ENCODE measurements at regions not wholly inside any gene's neighbourhood (a gene's known extent, or its start where the extent isn't known, plus 50 kb on each side); places are given as distances from the start of the nearest gene placed in this dataset.

DNA sequence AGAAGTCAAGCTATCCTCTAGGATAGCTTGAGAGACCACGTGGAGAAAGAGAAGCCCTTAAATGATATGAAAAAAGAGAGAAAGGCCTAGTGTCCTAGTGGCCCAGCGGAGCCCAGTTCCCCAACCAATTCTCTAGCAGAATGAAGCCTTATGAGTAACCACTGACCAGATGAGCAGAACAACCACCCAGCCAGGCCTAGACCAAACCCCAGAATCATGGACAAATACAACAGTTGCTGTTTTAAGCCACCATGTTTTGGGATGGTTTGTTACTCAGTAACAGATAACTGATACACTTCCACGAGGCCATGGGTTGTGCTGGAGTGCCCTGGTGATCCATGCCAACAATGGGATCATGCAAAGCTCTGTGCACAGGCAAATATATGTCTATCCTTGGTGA, 377.1 kb downstream of the SOX9 start:
- DNase-seq (ENCODE audit: low read depth in 2 of 2) = no peak

DNA sequence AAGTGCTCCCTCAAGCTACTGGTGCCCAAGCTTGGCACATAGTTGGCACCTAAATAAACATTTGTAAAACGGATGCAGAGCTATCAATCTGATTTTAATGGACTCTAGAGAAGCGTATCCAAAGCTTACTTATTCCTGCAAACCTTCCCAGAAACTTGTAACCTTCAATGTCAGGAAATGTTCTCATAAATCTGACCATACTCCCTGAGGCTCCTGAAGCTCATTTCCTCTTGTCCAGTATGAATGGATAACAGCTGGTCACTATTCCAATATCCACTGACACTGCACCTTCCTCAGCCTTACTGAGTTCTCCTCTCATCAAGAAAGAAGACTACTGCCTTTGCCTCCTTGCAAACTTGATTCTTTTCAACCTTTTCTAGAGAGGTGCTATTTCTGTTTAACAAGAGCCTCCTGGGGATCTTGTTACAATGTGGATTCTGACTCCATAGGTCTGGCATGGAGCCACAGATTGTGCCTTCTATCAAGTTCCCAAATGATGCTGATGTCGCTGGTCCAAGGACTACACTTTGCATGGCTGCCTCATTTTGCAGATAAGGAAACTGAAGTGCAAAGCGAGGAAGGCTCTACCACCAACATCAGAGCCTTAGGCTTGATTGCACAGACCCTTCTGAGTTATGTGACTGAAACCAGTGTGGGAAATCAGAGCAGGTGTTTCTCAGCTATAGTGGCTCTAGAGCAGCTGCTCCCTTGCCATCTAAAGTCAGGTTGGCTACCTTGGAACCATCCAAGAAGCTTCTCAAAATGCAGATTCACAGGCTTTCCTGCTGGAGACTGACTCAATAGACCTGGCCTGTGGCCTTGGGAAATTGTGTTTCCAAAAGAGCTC, 377.8 kb downstream of the SOX9 start:
- no peak for DNase-seq (ENCODE audit: low read depth in 2 of 2)

- DNase-seq (ENCODE audit: low read depth in 2 of 2) = no peak
Measured at GRCh38 chr17:72501404-72502370, 380.9 kb downstream of the SOX9 start.

DNA sequence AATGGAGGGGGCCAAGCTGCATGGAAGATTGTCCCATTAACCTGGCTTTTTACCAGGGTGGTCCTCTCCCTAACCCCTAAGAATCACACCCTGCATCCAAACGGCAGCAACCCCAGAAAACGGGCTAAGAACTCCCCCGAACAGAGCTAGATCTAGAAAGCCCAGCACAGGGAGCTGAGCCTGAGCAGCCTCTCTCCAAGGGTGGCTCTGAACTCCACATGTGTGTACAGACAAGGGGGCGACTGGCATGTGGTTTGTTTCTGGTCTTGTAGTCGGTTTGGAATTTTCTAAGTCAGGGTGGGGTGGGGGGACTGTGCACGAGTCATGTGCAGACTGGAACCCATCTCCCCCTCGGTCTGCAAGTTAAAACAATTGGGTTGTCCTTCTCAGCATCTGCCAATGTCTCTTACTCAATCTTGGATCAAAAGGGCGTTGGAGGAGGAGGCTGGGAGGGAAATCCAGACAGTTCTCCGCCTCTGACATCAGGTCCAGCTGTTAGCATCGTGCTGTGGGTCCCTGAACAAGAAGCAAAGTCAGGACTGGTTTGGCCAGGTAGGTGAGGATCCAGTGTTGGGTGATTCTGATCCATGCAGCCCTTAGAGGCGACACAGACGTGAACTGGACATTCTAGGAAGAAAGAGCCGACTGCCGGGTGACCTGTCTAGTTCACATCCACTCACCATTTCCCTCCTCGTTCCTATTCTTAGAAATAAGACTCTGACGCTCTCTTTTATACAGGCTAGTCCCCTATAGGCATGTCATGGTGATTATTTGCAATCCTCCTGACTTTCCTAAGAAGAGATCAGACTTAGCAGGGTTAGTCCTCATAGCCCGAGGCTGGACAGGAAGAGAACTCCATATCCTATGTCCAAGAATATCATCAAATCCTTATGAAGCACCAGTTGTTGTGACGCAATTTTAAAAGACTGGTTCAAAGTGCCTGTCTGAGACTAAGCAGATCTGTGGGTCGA, 381.8 kb downstream of the SOX9 start:
- no peak for DNase-seq (ENCODE audit: low read depth in 2 of 2)

DNA sequence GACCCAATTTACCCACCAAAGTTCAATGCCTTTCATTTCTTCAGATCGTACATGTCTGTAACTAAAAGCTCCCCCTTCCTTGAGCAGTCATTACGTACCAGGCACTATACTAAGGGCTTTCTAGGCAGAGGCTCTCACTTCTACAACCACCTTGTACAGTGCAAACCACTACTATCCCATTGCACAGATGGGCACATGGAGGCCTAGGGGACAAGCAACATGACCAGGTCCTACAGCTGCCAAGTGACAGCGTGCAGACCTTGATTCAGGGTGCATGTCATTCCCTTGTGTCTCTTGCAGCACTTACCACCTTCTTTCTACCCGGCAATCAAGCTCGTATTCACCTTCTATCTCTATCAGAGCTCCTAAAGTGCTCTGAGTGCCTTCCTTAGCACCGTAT, 382.7 kb downstream of the SOX9 start:
- no peak for DNase-seq (ENCODE audit: low read depth in 2 of 2)

- DNase-seq (ENCODE audit: low read depth in 2 of 2) = no peak
Measured at GRCh38 chr17:72504783-72505182, 384.0 kb downstream of the SOX9 start.

GRCh38 chr17:72506773-72507172, 386.0 kb downstream of the SOX9 start:
- no peak for DNase-seq (ENCODE audit: low read depth in 2 of 2)

GRCh38 chr17:72507370-72507769, 386.6 kb downstream of the SOX9 start:
- no peak for DNase-seq (ENCODE audit: low read depth in 2 of 2)

DNA sequence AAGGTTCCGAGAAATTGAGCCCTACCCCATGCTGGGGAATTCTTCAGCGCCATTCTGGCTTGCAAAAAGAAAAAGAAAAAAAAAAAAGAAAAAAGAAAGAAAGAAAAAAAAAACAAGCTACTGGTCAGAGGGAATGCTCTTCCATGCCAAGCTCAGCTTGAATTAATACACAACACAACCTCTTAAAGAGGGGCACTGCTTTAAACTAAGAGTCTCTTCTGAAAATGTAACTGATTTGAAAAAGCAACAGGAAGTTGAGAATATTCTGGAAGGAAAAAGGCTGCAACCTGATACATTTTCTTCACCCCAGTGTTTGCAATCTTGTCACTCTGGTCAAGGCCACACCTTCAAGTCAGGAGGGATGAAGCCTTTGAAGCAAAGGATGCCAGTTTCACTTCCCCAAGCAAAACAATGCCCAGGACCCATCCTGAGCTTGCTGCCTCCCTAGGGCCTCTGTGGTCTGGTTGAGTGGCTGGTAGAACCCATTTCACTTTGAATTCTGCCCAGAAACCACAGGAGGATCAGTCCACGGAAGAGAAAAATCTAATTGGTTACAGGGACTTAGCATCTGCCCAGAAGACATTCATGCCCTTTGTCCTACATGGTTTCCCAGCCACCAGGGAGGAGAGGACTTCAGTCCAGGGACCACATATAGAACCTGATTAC, 389.7 kb downstream of the SOX9 start:
- no peak for DNase-seq (ENCODE audit: low read depth in 2 of 2)

DNA sequence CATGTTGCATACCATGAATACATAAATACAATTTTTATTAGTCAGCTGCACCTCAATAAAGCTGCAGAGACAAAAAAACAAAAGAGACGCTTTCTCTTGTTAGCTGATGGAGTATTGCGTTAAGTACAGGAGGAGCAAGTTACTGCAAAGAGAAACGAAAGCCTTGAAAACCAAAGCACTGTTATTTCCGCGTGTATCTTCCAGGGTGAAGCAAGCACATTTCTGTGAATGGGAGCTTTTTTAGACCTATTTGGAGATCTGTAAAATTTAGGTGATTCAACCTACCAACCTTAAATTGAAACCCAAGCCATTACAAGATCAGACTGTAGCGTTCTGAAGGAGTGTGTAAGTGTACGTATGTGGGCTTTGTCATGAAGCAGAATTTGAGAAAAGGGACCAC, 390.4 kb downstream of the SOX9 start:
- no peak for DNase-seq (ENCODE audit: low read depth in 2 of 2)

- DNase-seq (ENCODE audit: low read depth in 2 of 2) = no peak
Measured at GRCh38 chr17:72511874-72512273, 391.1 kb downstream of the SOX9 start.

DNA sequence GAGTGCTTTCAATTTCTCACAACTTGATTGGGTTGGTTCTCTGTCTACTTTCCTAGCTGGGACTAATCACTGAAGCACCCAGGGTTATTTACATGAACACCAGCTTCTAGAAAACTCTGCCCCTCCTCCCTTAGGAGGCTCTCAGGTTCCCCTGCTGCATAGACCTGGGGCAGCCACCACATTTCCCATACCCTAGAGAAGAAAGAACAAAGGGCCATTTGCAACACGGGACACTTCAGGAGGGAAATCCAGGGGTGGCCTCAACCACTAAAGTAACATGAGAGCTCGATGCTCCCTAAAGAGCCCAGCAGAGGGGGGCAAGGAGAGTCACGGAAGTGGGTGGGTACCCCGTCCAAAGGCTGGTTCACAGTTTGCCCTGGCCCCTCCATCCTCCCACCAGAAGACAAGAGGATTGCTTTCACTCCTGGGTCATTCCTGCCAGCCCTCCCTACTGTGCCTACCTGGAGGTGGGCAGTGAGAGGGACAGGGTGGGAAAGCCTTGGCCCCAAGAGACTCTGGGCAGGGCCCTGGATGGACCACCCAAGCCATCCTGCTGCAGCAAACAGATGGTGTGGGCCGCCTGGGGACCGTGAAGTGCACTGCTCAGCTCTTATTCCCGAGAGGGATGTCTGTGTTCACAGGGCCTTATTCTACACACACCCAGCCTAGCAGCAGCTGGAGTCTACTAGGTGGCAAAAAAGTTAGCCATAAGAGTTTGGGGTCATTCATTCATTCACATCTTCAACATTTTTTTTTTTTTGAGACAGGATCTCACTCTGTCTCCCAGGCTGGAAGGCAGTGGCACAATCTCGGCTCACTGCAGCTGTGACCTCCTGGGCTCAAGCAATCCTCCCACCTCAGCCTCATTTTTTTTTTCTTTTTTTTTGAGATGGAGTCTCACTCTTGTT, 392.1 kb downstream of the SOX9 start:
- no peak for DNase-seq (ENCODE audit: low read depth in 2 of 2)

- no peak for DNase-seq (ENCODE audit: low read depth in 2 of 2)
Measured at GRCh38 chr17:72514321-72514861, 393.6 kb downstream of the SOX9 start.

DNA sequence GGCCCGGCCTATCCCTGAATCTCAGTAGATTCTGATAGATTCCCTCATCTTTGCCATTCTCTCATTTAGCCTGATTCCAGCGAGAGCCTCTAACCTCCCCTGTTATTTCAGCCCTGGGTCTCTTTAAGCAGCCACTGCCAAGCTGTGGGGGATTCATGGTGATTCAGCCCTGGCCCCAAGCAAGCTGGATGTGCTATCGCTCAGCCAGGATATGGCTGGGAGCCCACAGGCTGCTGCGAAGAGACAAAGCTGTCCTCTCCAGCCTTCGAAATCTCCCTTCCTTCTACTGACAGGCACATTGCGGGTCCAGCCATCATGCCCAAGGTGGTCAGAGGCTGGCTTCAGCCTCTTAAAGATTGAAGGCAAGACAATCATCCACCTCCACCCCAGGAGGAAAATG, 394.1 kb downstream of the SOX9 start:
- no peak for DNase-seq (ENCODE audit: low read depth in 2 of 2)

GRCh38 chr17:72515291-72516065, 394.7 kb downstream of the SOX9 start:
- DNase-seq (ENCODE audit: low read depth in 2 of 2) = no peak

DNA sequence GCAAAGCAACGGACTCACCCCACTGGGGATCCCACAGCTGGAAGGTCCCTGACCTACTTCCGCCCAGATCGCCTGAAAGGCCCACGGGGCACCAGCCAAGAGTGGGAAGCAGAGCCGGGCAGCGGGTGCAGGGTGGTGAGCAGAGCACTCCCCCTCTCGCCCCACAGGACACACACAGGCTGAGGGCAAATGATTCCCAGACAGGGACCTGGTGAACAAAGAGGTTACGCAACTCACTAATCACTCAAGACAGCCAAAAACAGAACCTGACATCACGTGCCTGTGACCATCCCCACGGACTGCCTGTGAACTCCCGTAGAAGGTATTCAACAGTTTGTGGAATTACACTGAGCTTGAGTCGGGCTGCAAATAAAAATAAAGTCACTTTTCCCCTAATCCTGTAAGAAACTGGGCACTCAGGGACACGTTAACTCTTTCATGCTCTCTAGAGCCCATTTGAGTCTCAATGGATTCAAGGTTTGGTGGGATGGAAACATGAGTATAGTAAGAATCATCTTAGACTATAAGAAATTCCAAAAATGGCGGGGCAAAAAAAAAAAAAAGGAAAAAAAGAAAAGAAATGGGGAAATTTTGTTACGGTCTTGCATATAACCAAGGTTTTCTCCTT, 396.1 kb downstream of the SOX9 start:
- DNase-seq (ENCODE audit: low read depth in 2 of 2) = no peak

- DNase-seq (ENCODE audit: low read depth in 2 of 2) = no peak
Measured at GRCh38 chr17:72517413-72518158, 396.8 kb downstream of the SOX9 start.

Measured in stimulated activated CD8-positive, alpha-beta memory T cell treated with anti-CD3 and anti-CD28 coated beads, Interleukin-2, amount 100 ng/mL, for 48 hours (primary cell).